Endothelial cell of umbilical vein (primary cell): ENCODE measurements at regions not wholly inside any gene's neighbourhood (a gene's known extent, or its start where the extent isn't known, plus 50 kb on each side); places are given as distances from the start of the nearest gene placed in this dataset.

Experiments
- EZH2 ChIP-seq: IDR thresholded peaks from 2 replicates; pipeline ENCODE4 v1.6.1; 2012; ENCODE audit warnings: borderline replicate concordance, low read depth, mild to moderate bottlenecking, moderate library complexity, low read length, inconsistent platforms; ENCODE audit not compliant: severe bottlenecking
- FOS ChIP-seq: IDR thresholded peaks from 2 replicates; pipeline ENCODE4 v1.6.1; 2011; ENCODE audit warnings: mild to moderate bottlenecking, low read length, moderate library complexity, borderline replicate concordance; ENCODE audit not compliant: insufficient read depth
- GATA2 ChIP-seq: IDR thresholded peaks from 2 replicates; pipeline ENCODE4 v1.7.0; 2011; ENCODE audit warnings: low read depth, mild to moderate bottlenecking, moderate library complexity, mixed read lengths, low read length; ENCODE audit not compliant: insufficient read length, insufficient read depth
- JUN ChIP-seq: IDR thresholded peaks from 2 replicates; pipeline ENCODE4 v1.6.1; 2011; ENCODE audit warnings: borderline replicate concordance, low read depth; ENCODE audit not compliant: insufficient read length, insufficient read depth
- MYC ChIP-seq: IDR thresholded peaks from one replicate; pipeline ENCODE4 v1.6.1; 2011; ENCODE audit warnings: mild to moderate bottlenecking, low read depth, low read length
- POLR2A ChIP-seq: IDR thresholded peaks from 2 replicates; pipeline ENCODE4 v1.6.1; 2012; ENCODE audit warnings: low read depth, mild to moderate bottlenecking, control low read depth, low read length
- POLR2AphosphoS5 ChIP-seq: IDR thresholded peaks from 2 replicates; pipeline ENCODE4 v1.6.1; 2012; ENCODE audit warnings: low read depth, mild to moderate bottlenecking, control low read depth, low read length, moderate library complexity; ENCODE audit not compliant: insufficient read depth
- TF ChIP-seq, protein P1 (sequence below), 2 donors: IDR thresholded peaks; 1 replicate in 1 of 2; 2 replicates in 1 of 2; pipeline ENCODE4 v1.5.1; 2011; ENCODE audit warnings: low read length in 2 of 2, mild to moderate bottlenecking in 2 of 2, moderate library complexity in 2 of 2, control low read depth in 1 of 2, inconsistent platforms in 1 of 2, low read depth in 1 of 2; ENCODE audit not compliant: insufficient read depth in 1 of 2; ENCODE audit errors: extremely low read depth in 1 of 2
- TF ChIP-seq, protein P2 (sequence below): IDR thresholded peaks from 2 replicates; pipeline ENCODE4 v1.6.1; 2011; ENCODE audit not compliant: insufficient read depth, insufficient read length

DNA sequence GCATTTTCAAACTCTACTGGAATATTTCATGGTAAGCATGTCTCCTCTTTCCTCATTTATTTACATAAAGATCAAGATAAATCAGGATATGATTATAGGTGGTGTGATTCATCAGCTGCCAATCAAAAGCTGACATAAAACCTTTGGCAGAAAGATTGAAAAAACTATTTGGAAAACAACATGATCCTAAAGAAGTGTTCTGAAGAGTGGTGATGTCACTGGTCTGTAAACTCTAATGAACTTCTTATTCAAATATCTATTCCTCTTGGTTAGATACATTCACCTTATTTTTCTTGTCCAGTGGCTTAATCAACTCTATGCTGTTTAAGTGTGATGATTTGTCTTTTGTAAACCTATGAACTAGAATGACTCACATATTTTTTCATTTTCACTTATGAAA is 535.5 kb upstream of the CITED2 start:
- TF ChIP-seq, protein P1, sequence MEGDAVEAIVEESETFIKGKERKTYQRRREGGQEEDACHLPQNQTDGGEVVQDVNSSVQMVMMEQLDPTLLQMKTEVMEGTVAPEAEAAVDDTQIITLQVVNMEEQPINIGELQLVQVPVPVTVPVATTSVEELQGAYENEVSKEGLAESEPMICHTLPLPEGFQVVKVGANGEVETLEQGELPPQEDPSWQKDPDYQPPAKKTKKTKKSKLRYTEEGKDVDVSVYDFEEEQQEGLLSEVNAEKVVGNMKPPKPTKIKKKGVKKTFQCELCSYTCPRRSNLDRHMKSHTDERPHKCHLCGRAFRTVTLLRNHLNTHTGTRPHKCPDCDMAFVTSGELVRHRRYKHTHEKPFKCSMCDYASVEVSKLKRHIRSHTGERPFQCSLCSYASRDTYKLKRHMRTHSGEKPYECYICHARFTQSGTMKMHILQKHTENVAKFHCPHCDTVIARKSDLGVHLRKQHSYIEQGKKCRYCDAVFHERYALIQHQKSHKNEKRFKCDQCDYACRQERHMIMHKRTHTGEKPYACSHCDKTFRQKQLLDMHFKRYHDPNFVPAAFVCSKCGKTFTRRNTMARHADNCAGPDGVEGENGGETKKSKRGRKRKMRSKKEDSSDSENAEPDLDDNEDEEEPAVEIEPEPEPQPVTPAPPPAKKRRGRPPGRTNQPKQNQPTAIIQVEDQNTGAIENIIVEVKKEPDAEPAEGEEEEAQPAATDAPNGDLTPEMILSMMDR (IDR thresholded peaks at IDR 0.05; ENCODE audit: extremely low read depth in 1 of 2, insufficient read depth in 1 of 2, low read depth in 1 of 2, low read length in 2 of 2), result no peak
- TF ChIP-seq POLR2AphosphoS5, result no peak
- no peak for TF ChIP-seq EZH2
- no peak for TF ChIP-seq JUN
- TF ChIP-seq MYC, result no peak
- TF ChIP-seq POLR2A, result no peak
- TF ChIP-seq, protein P2, sequence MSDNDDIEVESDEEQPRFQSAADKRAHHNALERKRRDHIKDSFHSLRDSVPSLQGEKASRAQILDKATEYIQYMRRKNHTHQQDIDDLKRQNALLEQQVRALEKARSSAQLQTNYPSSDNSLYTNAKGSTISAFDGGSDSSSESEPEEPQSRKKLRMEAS, result no peak
- no peak for TF ChIP-seq FOS
- no peak for TF ChIP-seq GATA2
